ENCODE measurements at regions not wholly inside any gene's neighbourhood (a gene's known extent, or its start where the extent isn't known, plus 50 kb on each side); places are given as distances from the start of the nearest gene placed in this dataset.

DNA sequence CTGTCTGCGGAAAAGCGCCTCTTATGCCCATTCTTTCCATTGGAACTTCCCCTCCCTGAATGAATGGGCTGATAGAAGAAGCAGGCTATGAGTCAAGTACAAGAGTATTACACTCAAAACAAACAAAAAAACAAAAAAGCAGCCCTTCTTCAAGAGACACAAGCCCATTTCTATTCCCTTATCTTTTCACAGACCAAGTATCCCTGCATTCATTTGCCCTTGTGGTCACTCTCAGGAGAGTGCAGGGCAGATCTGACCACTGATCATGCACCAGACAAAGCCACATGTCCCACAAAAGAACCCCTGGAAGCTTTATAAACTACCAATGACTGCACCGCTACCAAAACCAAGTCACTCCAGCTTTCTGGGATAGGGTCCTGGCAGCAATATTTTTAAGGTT, 262.5 kb upstream of the TAS2R1 start:
- Histone ChIP-seq H3K23ac (ENCODE audit: insufficient read length) (no peak overlapping the region), H3K36me3 (ENCODE audit: control insufficient read depth in 2 of 4, insufficient read depth in 4 of 4, low read length in 3 of 4) (no peaks in the 10 kb centered on the region), H3K4me1 (replicated peaks in 1 of 4; ENCODE audit: control insufficient read depth in 3 of 4, insufficient read depth in 4 of 4, low read length in 3 of 4) (peaks cover 0 to 7% (median under 1%) of the 10 kb centered on the region in 4 experiments; a peak in 3 of 7 replicates), H3K23me2 (ENCODE audit: low read depth, low read length) (no peaks in the 10 kb centered on the region; the same call in 1 of the 2 replicates), H3K18ac (ENCODE audit: extremely low read depth, low read length) (no peak overlapping the region), H3K27me3 (replicated peaks in 1 of 4; ENCODE audit: control insufficient read depth in 3 of 4, extremely low read depth in 1 of 4, insufficient read depth in 3 of 4, low read length in 3 of 4) (no peaks in the 10 kb centered on the region), H3K9ac (replicated peaks in 1 of 4; ENCODE audit: extremely low read depth in 1 of 4, low read depth in 3 of 4, low read length in 3 of 4) (no peak overlapping the region), H3K14ac (ENCODE audit: insufficient read length) (no peak overlapping the region), H4K91ac (replicated peaks; ENCODE audit: insufficient read length, low read length) (no peak overlapping the region), H3K79me2 (ENCODE audit: control insufficient read depth in 1 of 2, insufficient read depth in 2 of 2, low read length in 2 of 2) (no peaks in the 10 kb centered on the region), H3K4ac (replicated peaks; ENCODE audit: insufficient read length, low read depth, low read length) (no peak overlapping the region), H3K27ac (ENCODE audit: low read depth, low read length) (no peak overlapping the region), H2AFZ (ENCODE audit: low read length) (no peak overlapping the region), H3K56ac (replicated peaks; ENCODE audit: insufficient read length, low read depth, low read length) (no peak overlapping the region), H3K4me2 (ENCODE audit: insufficient read depth in 1 of 2, low read depth in 2 of 2, low read length in 2 of 2) (no peak overlapping the region), H4K20me1 (replicated peaks in 1 of 2; ENCODE audit: control insufficient read depth in 1 of 2, insufficient read depth in 2 of 2, low read length in 2 of 2) (no peaks in the 10 kb centered on the region), H3K4me3 (ENCODE audit: extremely low read depth in 1 of 4, insufficient read depth in 2 of 4, low read depth in 3 of 4, low read length in 4 of 4) (no peak overlapping the region), H4K8ac (ENCODE audit: extremely low read depth, insufficient read depth, low read length) (no peak overlapping the region), H2BK20ac (ENCODE audit: low read length) (no peak overlapping the region), H2AK5ac (ENCODE audit: low read depth, low read length) (no peak overlapping the region), H3K79me1 (ENCODE audit: low read depth, low read length) (no peaks in the 10 kb centered on the region), H2BK15ac (ENCODE audit: low read length) (no peak overlapping the region), H2BK5ac (ENCODE audit: low read depth, low read length) (no peak overlapping the region), H2BK12ac (ENCODE audit: low read depth, low read length) (no peak overlapping the region), H2BK120ac (replicated peaks; ENCODE audit: low read depth, low read length) (no peak overlapping the region), H3K9me3 (ENCODE audit: insufficient read depth in 2 of 2, low read depth in 1 of 2, low read length in 1 of 2) (no peaks in the 10 kb centered on the region), H4K5ac (ENCODE audit: insufficient read length, low read depth, low read length) (no peak overlapping the region)
- FAIRE-seq (no peak), DNase-seq (ENCODE audit: low read depth in 1 of 2, low spot score in 2 of 2) (no peak)
- 89% methylated on average over 3 of the region's 3 CpGs; no CpG with 5 or more reads in 1 of the 2 experiments for WGBS, 2 experiments (ENCODE audit: extremely low coverage in 1 of 2, insufficient coverage in 1 of 2, insufficient read length in 1 of 2, insufficient replicate concordance in 2 of 2, low coverage in 1 of 2, low lambda C conversion rate in 2 of 2, missing lambda C conversion rate in 1 of 2)
- CTCF ChIA-PET (ENCODE audit: partially characterized antibody): no interaction called here
- POLR2A ChIA-PET (ENCODE audit: partially characterized antibody): no interaction called here
- no peak for TF ChIP-seq KDM4A (IDR thresholded peaks at IDR 0.05; ENCODE audit: low read depth, low read length, severe bottlenecking)
- TF ChIP-seq KDM1A (IDR thresholded peaks at IDR 0.05; ENCODE audit: borderline replicate concordance, low read length): no peak
- TF ChIP-seq, protein P1, sequence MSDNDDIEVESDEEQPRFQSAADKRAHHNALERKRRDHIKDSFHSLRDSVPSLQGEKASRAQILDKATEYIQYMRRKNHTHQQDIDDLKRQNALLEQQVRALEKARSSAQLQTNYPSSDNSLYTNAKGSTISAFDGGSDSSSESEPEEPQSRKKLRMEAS (IDR thresholded peaks at IDR 0.05): no peak
- TF ChIP-seq CEBPB (IDR thresholded peaks at IDR 0.05; ENCODE audit: low read depth, low read length): no peak
- TF ChIP-seq ZNF274 (IDR thresholded peaks at IDR 0.05; ENCODE audit: borderline replicate concordance, extremely low read depth, low read length): no peak
- TF ChIP-seq, protein P2, sequence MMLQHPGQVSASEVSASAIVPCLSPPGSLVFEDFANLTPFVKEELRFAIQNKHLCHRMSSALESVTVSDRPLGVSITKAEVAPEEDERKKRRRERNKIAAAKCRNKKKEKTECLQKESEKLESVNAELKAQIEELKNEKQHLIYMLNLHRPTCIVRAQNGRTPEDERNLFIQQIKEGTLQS (IDR thresholded peaks at IDR 0.05; ENCODE audit: insufficient read depth, low read depth, low read length): no peak
- no peak for TF ChIP-seq SIX5 (IDR thresholded peaks at IDR 0.05; ENCODE audit: low read depth, low read length)
- TF ChIP-seq RAD21 (IDR thresholded peaks at IDR 0.05 in 1 of 2, conservative IDR thresholded peaks at IDR 0.05 in 1 of 2; ENCODE audit: low read depth in 2 of 2, low read length in 2 of 2): no peak
- no peak for TF ChIP-seq TEAD4 (IDR thresholded peaks at IDR 0.05; ENCODE audit: low read depth, low read length)
- no peak for TF ChIP-seq SAP30 (IDR thresholded peaks at IDR 0.05; ENCODE audit: insufficient read depth, insufficient replicate concordance, low read length)
